Fibroblast of lung (primary cell): ENCODE measurements at regions not wholly inside any gene's neighbourhood (a gene's known extent, or its start where the extent isn't known, plus 50 kb on each side); places are given as distances from the start of the nearest gene placed in this dataset.

Experiments
- DNase-seq, 2 donors: peaks; one replicate each; pipeline versions ENCODE4 v3.0.0 to v3.0.0-alpha.2; 2010; ENCODE audit warnings: low read depth in 2 of 2
- H2AFZ ChIP-seq: 2 replicates; pipeline ENCODE4 v1.5.1; 2012; ENCODE audit warnings: low read length, control low read depth, inconsistent platforms
- H3K27ac ChIP-seq: 2 replicates; pipeline ENCODE4 v1.5.1; 2011; ENCODE audit warnings: low read length, control low read depth; ENCODE audit not compliant: insufficient read depth
- H3K27me3 ChIP-seq: 2 replicates; pipeline ENCODE4 v1.5.1; 2011; ENCODE audit warnings: mild to moderate bottlenecking, low read length; ENCODE audit not compliant: control insufficient read depth, insufficient read depth
- H3K36me3 ChIP-seq: 2 replicates; pipeline ENCODE4 v1.5.1; 2011; ENCODE audit warnings: low read length; ENCODE audit not compliant: control insufficient read depth, insufficient read depth
- H3K4me1 ChIP-seq: 2 replicates; pipeline ENCODE4 v1.5.1; 2011; ENCODE audit warnings: low read length; ENCODE audit not compliant: control insufficient read depth, insufficient read depth; ENCODE audit errors: extremely low read depth
- H3K4me2 ChIP-seq: 2 replicates; pipeline ENCODE4 v1.5.1; 2011; ENCODE audit warnings: low read length, control low read depth; ENCODE audit not compliant: insufficient read depth; ENCODE audit errors: extremely low read depth
- H3K4me3 ChIP-seq, 4 experiments: fragments of 200-600 bp in 1 of 4; sonication (generic) in 1 of 4; replicated peaks in 1 of 4; 2 replicates each; pipeline ENCODE4 v1.5.1; 2011 to 2016; ENCODE audit warnings: low read length in 4 of 4, low read depth in 3 of 4, mild to moderate bottlenecking in 3 of 4, control low read depth in 2 of 4, inconsistent platforms in 1 of 4, mixed read lengths in 1 of 4; ENCODE audit not compliant: insufficient read depth in 1 of 4; ENCODE audit errors: control extremely low read depth in 1 of 4
- H3K79me2 ChIP-seq: 2 replicates; pipeline ENCODE4 v1.5.1; 2012; ENCODE audit warnings: mild to moderate bottlenecking, low read length, inconsistent platforms; ENCODE audit not compliant: control insufficient read depth, insufficient read depth
- H3K9ac ChIP-seq: 2 replicates; pipeline ENCODE4 v1.5.1; 2011; ENCODE audit warnings: mild to moderate bottlenecking, low read length, control low read depth; ENCODE audit not compliant: insufficient read depth
- H3K9me3 ChIP-seq: 2 replicates; pipeline ENCODE4 v1.5.1; 2012; ENCODE audit warnings: low read depth, low read length; ENCODE audit not compliant: control insufficient read depth, insufficient read depth
- H4K20me1 ChIP-seq: 2 replicates; pipeline ENCODE4 v1.5.1; 2011; ENCODE audit warnings: low read length; ENCODE audit not compliant: control insufficient read depth, insufficient read depth; ENCODE audit errors: extremely low read depth
- CTCF ChIP-seq, 2 donors: IDR thresholded peaks in 1 of 2; conservative IDR thresholded peaks in 1 of 2; 1 replicate in 1 of 2; 2 replicates in 1 of 2; pipeline ENCODE4 v1.5.1; 2011 to 2012; ENCODE audit warnings: low read length in 2 of 2, control low read depth in 1 of 2, inconsistent platforms in 1 of 2, low read depth in 1 of 2, mild to moderate bottlenecking in 1 of 2
- EZH2 ChIP-seq: IDR thresholded peaks from 2 replicates; pipeline ENCODE4 v1.5.1; 2012; ENCODE audit warnings: low read length, control low read depth, mild to moderate bottlenecking; ENCODE audit errors: missing control alignments

- Histone ChIP-seq H3K27ac (no peak overlapping the region), H3K4me2 (no peak overlapping the region)
- no peak for DNase-seq
Observed at GRCh38 chr1:219993554-219994433, 52.5 kb downstream of the EPRS1 start.

GRCh38 chr1:219991919-219992318 is 54.4 kb downstream of the EPRS1 start:
- TF ChIP-seq CTCF (conservative IDR thresholded peaks at IDR 0.05 in 1 of 2, IDR thresholded peaks at IDR 0.05 in 1 of 2; ENCODE audit: low read depth in 1 of 2, low read length in 2 of 2): no peak
- TF ChIP-seq EZH2: no peak
- H3K4me3 ChIP-seq: no peak overlapping the region
- peaks cover 2% of the 10 kb centered on the region for H3K36me3 ChIP-seq
- no peaks in the 10 kb centered on the region for H4K20me1 ChIP-seq
- no peaks in the 10 kb centered on the region for H3K27me3 ChIP-seq
- no peak overlapping the region for H3K27ac ChIP-seq
- no peaks in the 10 kb centered on the region for H3K4me1 ChIP-seq
- H3K79me2 ChIP-seq: no peaks in the 10 kb centered on the region
- no peak overlapping the region for H3K4me2 ChIP-seq
- no peak for DNase-seq
- H3K9ac ChIP-seq: no peak overlapping the region
- no peaks in the 10 kb centered on the region for H3K9me3 ChIP-seq
- no peak overlapping the region for H2AFZ ChIP-seq

More at GRCh38 chr1:219993554-219994433, 52.5 kb downstream of the EPRS1 start:
- H3K9me3 ChIP-seq: no peaks in the 10 kb centered on the region
- no peak for TF ChIP-seq CTCF (conservative IDR thresholded peaks at IDR 0.05 in 1 of 2, IDR thresholded peaks at IDR 0.05 in 1 of 2; ENCODE audit: low read depth in 1 of 2, low read length in 2 of 2)
- TF ChIP-seq EZH2: no peak
- H3K79me2 ChIP-seq: no peaks in the 10 kb centered on the region
- no peaks in the 10 kb centered on the region for H3K27me3 ChIP-seq
- H3K4me1 ChIP-seq: no peaks in the 10 kb centered on the region
- no peak overlapping the region for H2AFZ ChIP-seq
- peaks cover 2% of the 10 kb centered on the region for H3K36me3 ChIP-seq
- H4K20me1 ChIP-seq: no peaks in the 10 kb centered on the region
- no peak overlapping the region for H3K4me3 ChIP-seq
- H3K9ac ChIP-seq: no peak overlapping the region

- peaks cover 2% of the 10 kb centered on the region for H3K36me3 ChIP-seq
- H4K20me1 ChIP-seq: no peaks in the 10 kb centered on the region
- no peak overlapping the region for H2AFZ ChIP-seq
- no peak overlapping the region for H3K4me3 ChIP-seq
- H3K27me3 ChIP-seq: no peaks in the 10 kb centered on the region
- H3K9me3 ChIP-seq: no peaks in the 10 kb centered on the region
- H3K9ac ChIP-seq: no peak overlapping the region
- no peak for DNase-seq
- H3K79me2 ChIP-seq: no peaks in the 10 kb centered on the region
- TF ChIP-seq EZH2 (no peak), CTCF (conservative IDR thresholded peaks at IDR 0.05 in 1 of 2, IDR thresholded peaks at IDR 0.05 in 1 of 2; ENCODE audit: low read depth in 1 of 2, low read length in 2 of 2) (no peak)
- no peak overlapping the region for H3K4me2 ChIP-seq
- no peak overlapping the region for H3K27ac ChIP-seq
- no peaks in the 10 kb centered on the region for H3K4me1 ChIP-seq
Observed at GRCh38 chr1:219991511-219991810, 54.8 kb downstream of the EPRS1 start.
